Astrocyte of the hippocampus (primary cell): ENCODE measurements at regions not wholly inside any gene's neighbourhood (a gene's known extent, or its start where the extent isn't known, plus 50 kb on each side); places are given as distances from the start of the nearest gene placed in this dataset.

Experiments
- DNase-seq: peaks from one replicate; pipeline ENCODE4 v3.0.0; 2011; ENCODE audit warnings: low read depth, low spot score

- DNase-seq, result no peak
Observed at GRCh38 chr4:3669553-3669949, 96.6 kb upstream of the ADRA2C start.

- DNase-seq, result no peak
Observed at GRCh38 chr4:3668825-3669552, 97.2 kb upstream of the ADRA2C start.

- DNase-seq, result no peak
Observed at GRCh38 chr4:3667258-3667657, 98.9 kb upstream of the ADRA2C start.

- no peak for DNase-seq
Observed at GRCh38 chr4:3666263-3666662, 99.9 kb upstream of the ADRA2C start.

GRCh38 chr4:3665360-3665891 is 100.8 kb upstream of the ADRA2C start:
- no peak for DNase-seq

GRCh38 chr4:3663791-3664190 is 102.4 kb upstream of the ADRA2C start:
- no peak for DNase-seq

GRCh38 chr4:3662516-3662915 is 103.7 kb upstream of the ADRA2C start:
- no peak for DNase-seq

GRCh38 chr4:3661989-3662388 is 104.2 kb upstream of the ADRA2C start:
- DNase-seq, result no peak

- DNase-seq, result no peak
Observed at GRCh38 chr4:3660928-3661515, 105.2 kb upstream of the ADRA2C start.

- no peak for DNase-seq
Observed at GRCh38 chr4:3660086-3660927, 105.9 kb upstream of the ADRA2C start.

GRCh38 chr4:3659131-3659530 is 107.1 kb upstream of the ADRA2C start:
- no peak for DNase-seq

- no peak for DNase-seq
Observed at GRCh38 chr4:3658530-3658913, 107.7 kb upstream of the ADRA2C start.

GRCh38 chr4:3657902-3658529 is 108.2 kb upstream of the ADRA2C start:
- peak; percentile 28 for DNase-seq

GRCh38 chr4:3656416-3657356 is 109.5 kb upstream of the ADRA2C start:
- no peak for DNase-seq

GRCh38 chr4:3655963-3656362 is 110.2 kb upstream of the ADRA2C start:
- no peak for DNase-seq

GRCh38 chr4:3655485-3655884 is 110.7 kb upstream of the ADRA2C start:
- no peak for DNase-seq

GRCh38 chr4:3654036-3654807 is 112.0 kb upstream of the ADRA2C start:
- no peak for DNase-seq

GRCh38 chr4:3652586-3652985 is 113.6 kb upstream of the ADRA2C start:
- no peak for DNase-seq

- no peak for DNase-seq
Observed at GRCh38 chr4:3651267-3651845, 114.8 kb upstream of the ADRA2C start.

- no peak for DNase-seq
Observed at GRCh38 chr4:3649491-3649890, 116.7 kb upstream of the ADRA2C start.
